IPS-20b (cell line): ENCODE measurements at regions not wholly inside any gene's neighbourhood (a gene's known extent, or its start where the extent isn't known, plus 50 kb on each side); places are given as distances from the start of the nearest gene placed in this dataset.

Experiments used
- H3K27ac ChIP-seq: one replicate; pipeline ENCODE4 v1.5.1; 2013; ENCODE audit warnings: low read length
- H3K27me3 ChIP-seq: 2 replicates; pipeline ENCODE4 v1.6.1; 2013; ENCODE audit warnings: mild to moderate bottlenecking, low read length, inconsistent platforms; ENCODE audit not compliant: insufficient read depth
- H3K36me3 ChIP-seq: 2 replicates; pipeline ENCODE4 v1.6.1; 2013; ENCODE audit warnings: low read depth, mild to moderate bottlenecking, inconsistent platforms, low read length, moderate library complexity; ENCODE audit not compliant: insufficient read depth
- H3K4me1 ChIP-seq: 2 replicates; pipeline ENCODE4 v1.6.1; 2013; ENCODE audit warnings: mild to moderate bottlenecking, control low read depth, inconsistent platforms, low read length, moderate library complexity; ENCODE audit not compliant: insufficient read depth
- H3K4me3 ChIP-seq: 2 replicates; pipeline ENCODE4 v1.5.1; 2013; ENCODE audit warnings: mild to moderate bottlenecking, low read length, inconsistent platforms
- H3K9ac ChIP-seq: 2 replicates; pipeline ENCODE4 v1.6.1; 2013; ENCODE audit warnings: low read depth, mild to moderate bottlenecking, inconsistent platforms, low read length, moderate library complexity
- H3K9me3 ChIP-seq: 2 replicates; pipeline ENCODE4 v1.6.1; 2013; ENCODE audit warnings: mild to moderate bottlenecking, low read depth, low read length, inconsistent platforms; ENCODE audit not compliant: insufficient read depth

DNA sequence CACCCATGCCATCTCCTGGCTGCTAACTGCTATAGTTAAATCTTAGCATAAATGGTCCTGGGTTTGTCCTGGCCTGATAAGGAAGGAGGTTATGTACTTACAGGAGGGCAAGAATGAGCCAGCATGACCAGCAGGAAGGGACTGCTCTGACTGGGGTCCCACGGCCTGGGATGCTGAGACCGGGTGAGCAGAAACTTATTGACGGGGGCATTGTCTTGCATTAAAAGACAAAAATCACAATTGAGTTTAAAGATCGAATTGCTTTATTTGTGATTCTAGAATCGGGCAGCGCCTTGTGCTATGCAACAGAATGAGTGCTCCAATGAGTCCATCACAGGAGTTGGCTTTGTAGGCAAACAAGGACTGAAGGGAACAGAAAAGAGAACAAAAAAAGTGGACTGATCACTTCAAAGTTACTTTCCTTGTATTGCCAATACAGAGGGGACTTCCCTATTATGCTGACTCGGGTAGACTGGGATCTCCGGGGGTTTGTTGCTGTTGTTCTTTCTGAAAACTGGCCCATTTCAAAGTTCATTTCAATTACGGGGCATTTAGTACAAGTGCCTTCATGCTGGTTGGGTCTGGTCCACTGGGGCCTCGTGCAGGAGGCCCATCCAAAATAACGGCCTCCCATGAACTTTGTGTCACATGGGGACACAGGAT lies 87.1 kb upstream of the SLC66A3 start:
- Histone ChIP-seq H3K36me3 (no peaks in the 10 kb centered on the region), H3K27ac (no peak overlapping the region), H3K9me3 (no peaks in the 10 kb centered on the region), H3K4me3 (no peak overlapping the region), H3K27me3 (no peaks in the 10 kb centered on the region), H3K4me1 (peaks cover 19% of the 10 kb centered on the region; the same call in 1 of the 2 replicates), H3K9ac (no peak overlapping the region)

DNA sequence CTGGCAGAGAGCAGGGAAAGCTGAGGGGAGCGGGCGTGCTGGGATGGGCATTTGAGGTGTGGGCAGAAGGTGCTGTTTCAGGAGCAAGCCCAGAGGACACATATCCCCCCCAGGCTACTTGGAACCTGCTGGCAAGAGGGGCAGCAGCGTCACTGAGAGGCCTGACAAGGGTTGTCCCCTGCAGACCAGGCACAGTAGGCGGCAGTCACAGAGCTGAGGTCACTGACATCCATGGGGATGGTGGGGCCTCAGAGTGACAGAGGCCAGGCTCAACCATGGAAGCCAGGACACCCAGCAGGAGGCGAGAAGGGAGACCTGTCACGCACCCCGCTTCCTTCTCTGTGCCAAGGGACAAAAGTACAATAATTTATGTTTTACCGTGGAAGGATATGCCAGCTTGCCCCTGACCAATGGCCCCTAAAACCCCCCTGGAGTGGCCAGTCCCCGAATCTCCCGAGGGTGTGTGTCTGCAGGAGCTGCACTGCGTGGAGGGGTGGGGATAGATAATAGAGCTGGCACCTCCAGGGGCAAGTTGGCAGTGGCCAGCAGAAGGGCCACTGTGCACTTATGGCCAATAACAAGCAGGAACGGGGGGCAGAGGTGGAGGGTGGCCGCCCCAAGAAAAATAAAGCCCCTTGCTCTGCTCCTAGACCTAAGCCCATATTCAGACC lies 86.3 kb upstream of the SLC66A3 start:
- Histone ChIP-seq H3K9ac (no peak overlapping the region), H3K4me1 (peaks cover 24% of the 10 kb centered on the region; the same call in 1 of the 2 replicates), H3K27ac (no peak overlapping the region), H3K27me3 (no peaks in the 10 kb centered on the region), H3K4me3 (no peak overlapping the region), H3K36me3 (no peaks in the 10 kb centered on the region), H3K9me3 (no peaks in the 10 kb centered on the region)

DNA sequence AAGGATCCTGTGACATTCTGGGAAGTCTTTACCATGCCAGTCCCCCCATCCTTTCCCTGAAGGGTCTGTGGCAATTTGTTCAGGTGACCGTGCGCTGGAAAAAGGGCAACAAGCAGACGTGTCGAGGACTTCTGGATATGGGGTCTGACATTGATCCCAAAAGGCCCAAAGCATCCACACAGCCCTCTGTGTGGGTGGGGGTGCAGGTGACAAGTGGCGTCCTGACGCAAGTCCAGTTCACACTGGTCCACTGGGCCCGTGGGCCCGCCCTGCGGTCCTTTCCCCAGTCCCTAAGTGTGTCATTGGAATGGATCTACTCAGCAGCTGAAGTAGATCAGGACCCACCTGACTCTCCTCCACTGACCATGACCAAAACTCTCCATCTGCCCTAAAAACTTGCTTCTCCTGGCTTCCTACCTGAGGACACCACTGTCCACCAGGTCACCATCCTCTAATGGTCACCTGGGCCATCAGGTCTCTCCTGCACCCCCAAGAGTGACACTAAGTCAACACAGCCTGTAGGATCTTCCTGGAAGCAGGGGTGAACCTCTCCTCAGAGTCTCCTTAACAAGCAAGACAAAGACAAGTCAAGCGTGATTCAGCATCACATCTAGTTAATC lies 85.6 kb upstream of the SLC66A3 start:
- Histone ChIP-seq H3K4me3 (no peak overlapping the region), H3K4me1 (peaks cover 24% of the 10 kb centered on the region; the same call in 1 of the 2 replicates), H3K9ac (no peak overlapping the region), H3K27me3 (no peaks in the 10 kb centered on the region), H3K9me3 (no peaks in the 10 kb centered on the region), H3K36me3 (no peaks in the 10 kb centered on the region), H3K27ac (no peak overlapping the region)

DNA sequence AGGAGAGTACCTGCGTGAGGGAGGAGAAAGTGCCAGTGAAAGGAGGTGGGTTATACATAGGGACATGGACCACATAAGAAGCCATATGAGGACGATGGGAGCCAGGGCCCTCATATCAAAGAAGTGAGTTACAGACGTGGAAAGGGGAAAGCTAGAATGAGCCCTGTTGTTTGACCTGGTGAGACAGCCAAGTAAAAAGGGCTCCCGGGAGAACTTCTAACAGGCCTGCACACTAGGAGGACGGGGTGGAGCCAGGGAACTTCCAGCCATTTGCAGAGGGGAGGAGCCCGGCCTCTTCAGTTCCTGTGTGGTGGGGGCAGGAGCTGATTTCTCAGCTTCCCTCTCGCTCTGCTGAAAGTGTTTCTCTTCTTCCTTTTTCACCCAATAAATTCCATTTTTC lies 84.1 kb upstream of the SLC66A3 start:
- no peaks in the 10 kb centered on the region for H3K9me3 ChIP-seq
- peak overlapping the region; percentile 63; the same call in 1 of the 2 replicates for H3K9ac ChIP-seq
- no peaks in the 10 kb centered on the region for H3K27me3 ChIP-seq
- H3K36me3 ChIP-seq, result no peaks in the 10 kb centered on the region
- peak overlapping the region; percentile 52; the same call in 1 of the 2 replicates for H3K4me3 ChIP-seq
- peaks cover 24% of the 10 kb centered on the region; the same call in 1 of the 2 replicates for H3K4me1 ChIP-seq
- H3K27ac ChIP-seq, result peak overlapping the region; percentile 99

DNA sequence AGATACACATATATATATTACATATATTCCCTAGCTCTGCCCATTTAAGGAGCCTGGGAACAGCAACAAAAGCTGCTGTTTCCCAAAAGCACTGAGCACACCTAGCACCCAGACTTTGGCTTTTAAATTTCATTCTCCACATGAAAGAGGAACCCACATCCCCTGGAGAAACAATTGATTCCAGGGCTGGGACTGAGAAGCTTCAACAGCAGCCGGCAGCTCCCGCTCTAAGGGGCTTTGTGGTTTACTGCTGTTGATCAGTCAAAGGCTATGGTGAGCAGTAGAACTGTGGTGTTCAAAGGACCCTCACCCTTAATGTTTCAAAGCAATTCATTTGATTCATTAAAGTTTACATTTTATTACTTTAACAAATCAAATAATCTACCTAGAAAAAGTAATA lies 83.3 kb upstream of the SLC66A3 start:
- Histone ChIP-seq H3K9ac (peak overlapping the region; percentile 63; the same call in 1 of the 2 replicates), H3K27me3 (no peaks in the 10 kb centered on the region), H3K36me3 (no peaks in the 10 kb centered on the region), H3K27ac (peak overlapping the region; percentile 99), H3K4me3 (peak overlapping the region; percentile 52; the same call in 1 of the 2 replicates), H3K9me3 (no peaks in the 10 kb centered on the region), H3K4me1 (peaks cover 24% of the 10 kb centered on the region; the same call in 1 of the 2 replicates)

GRCh38 chr2:11072550-11072949 lies 82.7 kb upstream of the SLC66A3 start:
- H3K27me3 ChIP-seq, result no peaks in the 10 kb centered on the region

GRCh38 chr2:11073251-11073650 lies 82.0 kb upstream of the SLC66A3 start:
- H3K4me3 ChIP-seq, result peak overlapping the region; percentile 52; the same call in 1 of the 2 replicates
- peak overlapping the region; percentile 99 for H3K27ac ChIP-seq
- H3K9ac ChIP-seq, result peak overlapping the region; percentile 85; the same call in 1 of the 2 replicates
- H3K9me3 ChIP-seq, result no peaks in the 10 kb centered on the region
- H3K27me3 ChIP-seq, result no peaks in the 10 kb centered on the region
- peaks cover 24% of the 10 kb centered on the region; the same call in 1 of the 2 replicates for H3K4me1 ChIP-seq
- no peaks in the 10 kb centered on the region for H3K36me3 ChIP-seq

More at GRCh38 chr2:11072550-11072949, 82.7 kb upstream of the SLC66A3 start:
- Histone ChIP-seq H3K4me1 (peaks cover 24% of the 10 kb centered on the region; the same call in 1 of the 2 replicates), H3K27ac (peak overlapping the region; percentile 99), H3K36me3 (no peaks in the 10 kb centered on the region), H3K9ac (peak overlapping the region; percentile 85; the same call in 1 of the 2 replicates), H3K9me3 (no peaks in the 10 kb centered on the region), H3K4me3 (peak overlapping the region; percentile 52; the same call in 1 of the 2 replicates)

- no peaks in the 10 kb centered on the region for H3K36me3 ChIP-seq
- H3K9me3 ChIP-seq, result no peaks in the 10 kb centered on the region
- no peaks in the 10 kb centered on the region for H3K27me3 ChIP-seq
- no peak overlapping the region; the same call in 1 of the 2 replicates for H3K4me3 ChIP-seq
- peaks cover 24% of the 10 kb centered on the region; the same call in 1 of the 2 replicates for H3K4me1 ChIP-seq
- peak overlapping the region; percentile 85; the same call in 1 of the 2 replicates for H3K9ac ChIP-seq
- H3K27ac ChIP-seq, result peak overlapping the region; percentile 99
Observed at GRCh38 chr2:11073776-11074175, 81.5 kb upstream of the SLC66A3 start.

- Histone ChIP-seq H3K27me3 (no peaks in the 10 kb centered on the region), H3K36me3 (no peaks in the 10 kb centered on the region), H3K4me3 (no peak overlapping the region), H3K9me3 (no peaks in the 10 kb centered on the region), H3K4me1 (peaks cover 24% of the 10 kb centered on the region; the same call in 1 of the 2 replicates), H3K9ac (no peak overlapping the region), H3K27ac (no peak overlapping the region)
Observed at GRCh38 chr2:11074246-11074820, 80.9 kb upstream of the SLC66A3 start.

DNA sequence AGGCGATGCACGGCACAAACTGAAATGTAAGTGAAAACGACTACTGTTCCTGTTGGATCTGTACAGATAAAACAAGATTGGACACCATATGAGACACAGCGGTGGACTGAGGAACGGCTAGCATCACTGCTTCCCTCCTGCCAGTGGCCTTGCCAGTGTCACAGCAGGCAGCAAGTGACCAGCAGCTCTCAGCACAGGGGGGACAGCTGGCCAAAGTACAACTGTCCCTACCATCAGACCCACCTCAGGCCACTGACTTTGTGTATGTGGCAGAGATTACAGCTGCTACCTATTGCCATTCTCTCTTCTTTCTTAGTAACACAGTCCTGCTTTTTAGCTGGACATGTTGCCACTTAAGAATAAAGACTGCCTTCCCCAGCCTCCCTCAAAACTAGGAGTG lies 80.0 kb upstream of the SLC66A3 start:
- H3K27me3 ChIP-seq, result no peaks in the 10 kb centered on the region
- no peaks in the 10 kb centered on the region for H3K9me3 ChIP-seq
- no peak overlapping the region for H3K27ac ChIP-seq
- no peak overlapping the region for H3K9ac ChIP-seq
- no peaks in the 10 kb centered on the region for H3K36me3 ChIP-seq
- peaks cover 24% of the 10 kb centered on the region; the same call in 1 of the 2 replicates for H3K4me1 ChIP-seq
- no peak overlapping the region for H3K4me3 ChIP-seq

DNA sequence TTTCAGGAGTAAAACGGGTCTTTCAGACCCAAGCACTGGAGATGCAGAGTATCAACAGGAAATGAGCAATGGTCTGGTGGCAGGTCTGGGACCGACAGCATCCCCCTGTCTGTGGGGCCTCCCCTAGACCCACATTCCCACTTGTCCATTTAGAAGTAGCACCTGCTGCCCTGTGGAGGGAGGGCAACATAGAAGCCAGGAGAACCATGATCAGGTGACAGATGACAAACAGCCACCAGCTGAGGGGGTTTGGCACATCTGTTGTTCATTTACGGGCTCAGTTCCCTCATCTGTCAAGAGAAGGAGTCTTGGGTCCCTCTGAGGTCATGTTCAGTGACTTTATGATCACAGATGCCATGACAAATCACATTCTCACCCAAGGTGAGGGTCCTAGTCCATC lies 77.9 kb upstream of the SLC66A3 start:
- no peak overlapping the region for H3K27ac ChIP-seq
- H3K27me3 ChIP-seq, result no peaks in the 10 kb centered on the region
- no peaks in the 10 kb centered on the region for H3K36me3 ChIP-seq
- no peak overlapping the region for H3K4me3 ChIP-seq
- H3K9ac ChIP-seq, result no peak overlapping the region
- peaks cover 13% of the 10 kb centered on the region; the same call in 1 of the 2 replicates for H3K4me1 ChIP-seq
- H3K9me3 ChIP-seq, result no peaks in the 10 kb centered on the region
